ENCODE measurements at regions not wholly inside any gene's neighbourhood (a gene's known extent, or its start where the extent isn't known, plus 50 kb on each side); places are given as distances from the start of the nearest gene placed in this dataset.
A peak's percentile ranks its signal among the peaks of the same experiment; 100 is the strongest.

DNA sequence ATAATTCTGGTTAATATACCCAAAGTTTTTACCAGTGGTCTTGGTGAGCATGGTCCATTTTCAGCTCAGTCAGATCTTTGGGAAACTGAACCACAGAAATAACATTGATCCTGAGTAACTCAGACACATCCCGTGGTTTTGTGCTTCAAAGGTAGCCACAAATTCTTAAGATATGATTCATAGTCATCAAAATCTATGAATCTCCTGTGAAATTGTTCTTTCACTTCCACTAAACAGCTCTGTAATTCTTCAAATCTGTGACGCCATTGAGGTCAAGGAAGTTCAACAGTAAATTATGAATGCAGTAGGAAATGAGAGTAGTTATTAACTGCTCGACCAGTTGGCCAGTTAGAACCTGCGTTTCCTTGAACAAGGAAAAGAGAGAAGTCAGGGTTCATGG lies 147.3 kb downstream of the IRS1 start:
- no peak for DNase-seq

DNA sequence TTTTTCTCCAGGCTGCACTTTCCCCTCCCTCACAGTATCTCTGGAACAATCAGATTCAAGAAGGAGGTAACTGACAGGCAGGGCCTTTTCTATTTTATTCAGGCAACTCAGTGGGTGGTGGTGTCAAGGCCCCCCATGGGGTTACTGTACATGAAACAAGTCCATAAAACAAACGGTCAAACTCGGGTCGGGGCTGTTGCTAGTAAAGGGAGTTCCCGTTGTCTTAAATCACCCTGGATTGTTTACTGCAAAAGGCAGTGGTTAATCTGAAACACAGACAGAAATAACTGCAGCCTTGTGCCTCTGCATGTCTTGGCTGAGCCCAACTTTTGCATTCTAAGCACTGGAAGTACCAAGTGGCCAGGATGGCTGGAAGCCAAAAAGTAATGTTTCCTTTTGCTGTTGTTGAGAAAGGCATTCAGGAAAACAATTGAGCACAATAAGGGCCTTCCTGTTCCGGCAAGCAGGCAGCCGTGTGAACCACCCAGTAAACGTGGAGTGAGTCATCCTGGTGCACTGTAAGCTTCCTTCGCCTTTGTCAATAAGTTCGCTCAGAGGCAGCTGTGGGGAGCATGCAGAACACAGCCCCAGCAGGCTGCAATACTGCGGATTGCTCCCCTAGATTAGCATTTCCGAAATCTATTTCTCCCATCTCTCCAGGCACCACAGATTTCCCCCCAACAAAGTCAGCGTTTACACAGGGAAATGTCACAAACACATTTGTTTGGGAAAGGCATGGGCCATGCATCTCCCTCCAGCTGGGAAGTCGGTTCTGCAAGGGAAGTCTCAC lies 149.6 kb downstream of the IRS1 start:
- DNase-seq: peak; percentile 9

DNA sequence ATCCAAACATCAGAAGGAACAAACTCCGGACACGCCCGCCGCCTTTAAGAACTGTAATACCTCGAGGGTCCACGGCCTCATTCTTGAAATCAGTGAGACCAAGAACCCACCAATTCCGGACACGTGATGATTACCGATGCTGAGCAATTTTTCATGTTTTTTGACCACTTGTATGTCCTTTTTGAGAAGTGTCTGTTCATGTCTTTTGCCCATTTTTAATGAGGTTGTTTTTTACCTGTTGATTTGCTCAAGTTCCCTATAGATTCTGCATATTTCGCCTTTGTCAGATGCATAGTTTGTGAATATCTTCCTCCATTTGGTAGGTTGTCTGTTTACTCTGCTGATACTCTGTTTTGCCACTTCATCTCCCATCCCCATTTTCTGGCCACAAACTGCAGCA lies 150.4 kb downstream of the IRS1 start:
- no peak for DNase-seq

DNA sequence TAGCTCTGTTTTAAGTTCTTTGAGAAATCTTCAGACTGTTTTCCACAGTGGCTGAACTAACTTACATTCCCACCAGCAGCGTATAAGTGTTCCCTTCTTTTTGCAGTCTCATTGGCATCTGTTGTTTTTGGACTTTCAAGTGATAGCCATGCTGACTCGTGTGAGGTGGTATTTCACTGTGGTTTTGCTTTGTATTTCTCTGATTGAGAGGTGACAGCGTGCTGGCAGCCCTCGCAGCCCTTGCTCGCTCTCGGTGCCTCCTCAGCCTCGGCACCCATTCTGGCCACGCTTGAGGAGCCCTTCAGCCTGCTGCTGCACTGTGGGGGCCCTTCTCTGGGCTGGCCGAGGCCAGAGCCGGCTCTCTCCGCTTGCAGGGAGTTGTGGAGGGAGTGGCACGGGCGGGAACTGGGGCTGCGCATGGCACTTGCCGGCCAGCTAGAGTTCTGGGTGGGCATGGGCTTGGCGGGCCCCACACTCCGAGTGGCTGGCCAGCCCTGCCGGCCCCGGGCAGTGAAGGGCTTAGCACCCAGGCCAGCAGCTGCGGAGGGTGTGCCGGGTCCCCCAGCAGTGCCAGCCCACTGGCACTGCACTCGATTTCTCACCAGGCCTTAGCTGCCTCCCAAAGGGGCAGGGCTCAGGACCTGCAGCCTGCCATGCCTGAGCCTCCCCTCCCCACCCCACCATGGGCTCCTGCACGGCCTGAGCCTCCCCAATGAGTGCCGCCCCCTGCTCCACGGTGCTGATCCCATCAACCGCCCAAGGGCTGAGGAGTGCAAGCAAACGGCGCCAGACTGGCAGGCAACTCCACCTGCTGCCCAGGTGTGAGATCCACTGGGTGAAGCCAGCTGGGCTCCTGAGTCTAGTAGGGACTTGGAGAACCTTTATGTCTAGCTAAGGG lies 151.8 kb downstream of the IRS1 start:
- no peak for DNase-seq

DNA sequence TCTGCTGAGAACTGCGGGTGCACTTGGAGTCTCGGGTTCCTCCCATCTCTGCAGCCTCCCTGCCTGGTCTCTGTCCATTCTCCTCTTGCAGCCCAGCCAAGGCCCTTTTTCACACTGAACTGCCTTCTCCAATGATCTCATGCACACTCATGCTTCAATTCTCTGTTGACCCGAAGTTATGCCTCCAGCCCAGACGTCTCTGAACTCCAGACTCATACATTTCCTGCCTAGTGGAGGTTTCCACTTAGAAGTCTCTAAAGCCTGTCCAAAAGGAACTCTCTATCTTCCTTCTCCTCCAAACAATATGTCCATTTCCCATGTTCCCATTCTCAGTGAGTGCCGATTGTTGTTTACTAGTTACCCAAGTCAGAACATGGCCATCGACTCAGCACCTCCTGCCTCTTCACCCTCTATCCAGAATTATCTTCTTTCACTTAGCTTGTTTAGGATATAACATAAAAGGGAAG lies 155.2 kb downstream of the IRS1 start:
- DNase-seq: no peak

DNA sequence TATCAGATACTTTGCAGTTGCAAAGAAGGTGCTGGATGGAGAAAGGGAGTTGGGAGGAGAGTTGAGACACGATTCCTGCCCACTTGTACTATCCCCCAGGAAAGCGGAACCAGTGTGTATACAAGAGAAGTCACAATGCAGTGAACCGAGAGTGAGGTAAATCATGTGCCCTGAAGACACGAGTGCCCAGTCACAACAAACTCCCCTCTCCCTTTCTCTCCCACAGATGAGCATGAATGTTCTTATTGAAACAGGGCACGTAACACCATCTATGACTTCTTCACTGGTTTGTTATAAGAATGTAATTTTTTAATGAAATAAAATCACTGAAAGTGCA lies 155.7 kb downstream of the IRS1 start:
- DNase-seq: no peak

DNA sequence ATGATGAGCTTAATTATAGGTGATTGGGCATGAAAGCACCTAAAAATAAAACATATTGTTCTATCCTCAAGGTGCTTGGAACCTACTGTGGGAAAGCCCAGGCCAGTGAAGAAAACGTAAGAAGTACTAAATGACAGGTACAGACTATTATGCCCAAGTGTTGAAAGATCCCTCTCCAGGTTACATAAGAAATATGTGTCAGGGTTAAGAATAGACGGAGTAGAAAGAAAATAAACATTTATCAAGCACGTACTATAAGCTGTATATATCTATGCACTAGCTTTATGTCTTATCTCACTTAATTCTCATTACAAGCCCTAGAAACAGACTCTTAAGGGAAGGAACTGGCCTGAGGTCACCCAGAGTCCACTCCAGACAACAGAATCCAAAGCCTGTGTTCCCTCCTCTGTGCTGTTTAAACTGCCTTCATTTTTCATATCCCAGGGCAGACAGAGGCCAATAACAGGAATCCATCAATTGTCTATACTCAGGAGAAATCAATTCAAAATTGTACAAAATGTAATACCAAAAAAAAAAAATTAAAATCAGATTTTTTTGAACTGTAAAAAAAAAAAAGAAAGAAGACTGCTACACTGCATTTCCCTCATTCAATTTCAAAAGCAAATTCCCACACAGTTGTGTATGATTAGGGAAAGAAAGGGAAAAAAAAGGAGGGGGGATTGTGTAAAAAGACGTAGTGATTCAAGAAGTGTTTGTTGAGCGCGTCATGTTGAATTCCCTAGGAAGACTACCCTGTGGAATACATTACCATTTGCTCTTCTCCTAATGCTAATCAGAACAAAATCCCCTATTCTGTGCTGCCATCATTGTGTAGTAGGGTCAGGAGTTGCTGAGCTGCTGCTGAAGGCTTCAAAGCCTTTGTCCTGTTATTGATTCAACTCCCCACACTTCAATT lies 156.3 kb downstream of the IRS1 start:
- no peak for DNase-seq

DNA sequence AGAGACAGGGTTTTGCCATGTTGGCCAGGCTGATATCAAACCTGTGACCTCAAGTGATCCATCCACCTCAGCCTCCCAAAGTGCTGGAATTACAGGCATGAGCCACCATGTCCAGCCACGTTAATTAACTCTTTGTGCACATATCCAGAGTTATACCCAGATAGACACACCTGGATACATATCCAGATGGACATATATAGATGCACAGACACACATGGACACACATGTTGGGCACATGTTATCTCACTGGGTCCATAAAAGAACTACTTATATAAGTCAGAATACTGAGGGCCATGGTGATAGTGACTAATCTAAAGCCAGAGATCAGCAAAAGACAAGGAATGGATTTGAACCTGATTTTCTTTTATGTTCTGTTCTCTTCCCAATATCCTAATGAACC lies 158.6 kb downstream of the IRS1 start:
- DNase-seq: no peak

DNA sequence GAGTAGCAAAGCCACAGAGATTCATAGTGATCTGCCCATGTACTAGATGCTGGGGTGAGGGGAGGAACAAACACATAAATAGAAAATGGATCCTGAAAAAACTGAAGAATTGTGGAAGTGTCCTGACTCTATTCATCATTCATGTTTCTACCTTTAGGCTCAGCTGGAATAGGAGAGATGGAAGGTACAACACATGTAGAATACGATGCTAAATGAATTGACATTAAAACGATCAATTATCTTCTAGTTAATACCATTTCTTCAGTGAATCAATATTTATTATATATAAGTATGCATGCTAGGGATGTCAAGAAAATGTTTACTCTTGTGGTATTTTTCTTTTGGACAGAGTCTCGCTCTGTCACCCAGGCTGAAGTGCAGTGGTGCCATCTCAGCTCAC lies 159.1 kb downstream of the IRS1 start:
- DNase-seq: no peak

DNA sequence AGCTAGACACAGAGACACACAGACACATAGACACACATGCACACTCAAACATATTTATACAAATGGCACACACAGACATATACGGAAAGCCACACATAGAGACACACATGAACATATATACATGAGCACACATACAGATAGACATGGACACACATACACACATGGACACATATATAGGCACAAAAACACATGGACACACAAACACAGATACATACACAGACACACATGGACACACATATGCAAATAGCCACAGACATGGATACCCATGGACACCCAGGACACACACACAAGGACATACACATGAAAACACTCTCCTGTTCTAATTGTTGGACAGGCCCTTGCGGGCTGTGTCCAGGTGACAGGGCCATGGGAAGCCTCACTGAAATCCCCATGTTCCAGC lies 160.1 kb downstream of the IRS1 start:
- DNase-seq: no peak

DNA sequence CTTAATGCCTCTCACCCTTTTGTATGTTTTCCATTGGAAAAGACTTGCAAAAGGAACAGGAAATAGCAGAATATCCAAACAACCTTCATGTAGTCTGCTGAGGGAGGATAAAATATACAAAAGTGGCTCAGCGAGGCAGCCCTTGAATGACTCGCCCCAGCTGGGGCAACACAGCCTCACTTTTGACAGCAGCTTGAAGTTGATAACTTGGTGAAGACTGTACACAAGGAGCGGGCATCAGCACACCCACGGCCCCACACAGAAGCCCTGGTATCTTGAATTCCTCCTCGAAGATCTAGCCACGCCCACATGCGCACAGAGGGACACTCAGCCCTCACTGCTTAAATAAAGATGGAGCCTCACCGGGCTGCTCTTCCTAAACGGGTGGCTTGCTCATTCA lies 161.0 kb downstream of the IRS1 start:
- DNase-seq: no peak

DNA sequence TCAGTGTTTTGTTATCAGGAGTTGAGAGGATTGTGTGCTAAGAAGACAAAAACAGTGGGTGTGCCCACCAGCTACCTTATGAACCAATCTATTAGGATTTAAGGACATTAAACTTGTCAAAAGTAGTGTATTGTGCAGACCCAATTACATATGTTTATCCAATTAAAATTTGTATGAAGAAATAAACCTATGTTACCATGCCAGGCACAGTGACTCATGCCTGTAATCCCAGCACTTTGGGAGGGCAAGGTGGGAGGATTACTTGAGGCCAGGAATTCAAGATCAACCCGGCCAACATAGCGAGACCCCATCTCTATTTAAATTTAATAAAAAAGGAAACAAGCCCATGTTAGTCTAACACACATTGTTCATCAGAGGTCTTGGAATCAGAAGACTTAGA lies 162.2 kb downstream of the IRS1 start:
- no peak for DNase-seq

DNA sequence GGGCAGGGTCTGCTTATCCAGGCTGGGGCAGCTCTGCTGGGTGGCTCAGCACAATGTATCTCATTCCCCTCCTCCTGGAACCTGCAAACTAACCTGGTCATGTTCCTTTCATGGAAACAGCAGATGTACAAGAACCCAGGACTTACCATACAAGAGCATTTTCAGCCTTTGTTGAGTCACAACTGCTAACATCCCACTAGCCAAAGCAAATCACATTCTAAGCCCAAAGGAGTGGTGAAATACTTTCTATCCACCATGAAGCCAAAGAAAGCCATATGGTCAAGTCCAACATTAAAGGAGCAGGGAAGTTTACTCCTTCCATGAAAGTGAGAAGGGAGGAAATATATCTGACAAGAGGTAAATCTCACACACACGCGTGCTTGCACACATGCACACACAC lies 163.0 kb downstream of the IRS1 start:
- DNase-seq: no peak

DNA sequence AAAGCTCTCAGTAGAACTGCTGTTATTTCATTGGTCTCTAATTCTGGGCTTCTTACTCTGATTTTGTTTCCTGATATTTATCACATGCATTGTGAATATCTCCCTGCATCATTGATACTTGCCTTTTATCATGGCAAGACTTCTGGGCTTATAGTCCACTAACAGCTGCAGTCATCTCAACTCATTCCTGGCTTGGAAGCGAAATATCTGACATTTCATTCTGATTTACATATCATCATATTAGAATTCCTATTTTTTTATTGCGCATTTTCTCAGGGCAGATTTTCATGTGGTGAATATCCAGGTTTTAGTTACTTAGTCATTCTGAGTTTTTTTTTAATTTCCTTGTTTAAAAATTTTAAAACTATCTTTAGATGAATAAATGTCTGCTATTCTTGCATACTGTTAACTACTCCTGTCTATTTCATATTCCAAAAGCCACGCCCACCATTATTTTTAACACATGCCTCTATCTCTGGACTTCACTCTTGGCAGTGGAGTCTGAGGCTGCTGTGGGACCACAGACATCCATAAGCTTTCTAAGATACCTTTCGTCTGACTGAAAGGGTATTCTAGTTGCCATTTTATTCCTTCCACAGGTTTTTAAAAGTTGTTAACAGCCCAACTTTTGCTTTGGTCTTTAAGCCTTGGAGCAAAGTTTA lies 164.5 kb downstream of the IRS1 start:
- no peak for DNase-seq

DNA sequence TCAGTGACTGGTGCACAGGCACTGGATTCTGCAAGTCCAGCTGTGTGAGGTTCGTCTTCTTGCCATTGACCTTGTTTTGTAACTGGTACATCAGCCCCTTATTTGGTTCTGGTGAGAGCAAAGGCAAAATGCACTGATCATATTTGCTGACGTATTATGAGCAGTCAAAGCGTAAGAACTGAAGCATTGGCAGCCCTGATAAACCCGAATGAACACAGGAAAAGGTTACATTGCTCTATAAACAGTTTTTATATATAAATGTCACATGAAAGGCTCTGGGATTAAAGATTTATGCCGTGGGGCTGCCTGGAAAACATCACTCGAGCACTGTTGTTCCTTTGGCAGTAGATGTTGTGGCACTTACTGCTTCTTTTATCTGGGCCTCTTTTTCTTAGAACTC lies 167.9 kb downstream of the IRS1 start:
- no peak for DNase-seq

DNA sequence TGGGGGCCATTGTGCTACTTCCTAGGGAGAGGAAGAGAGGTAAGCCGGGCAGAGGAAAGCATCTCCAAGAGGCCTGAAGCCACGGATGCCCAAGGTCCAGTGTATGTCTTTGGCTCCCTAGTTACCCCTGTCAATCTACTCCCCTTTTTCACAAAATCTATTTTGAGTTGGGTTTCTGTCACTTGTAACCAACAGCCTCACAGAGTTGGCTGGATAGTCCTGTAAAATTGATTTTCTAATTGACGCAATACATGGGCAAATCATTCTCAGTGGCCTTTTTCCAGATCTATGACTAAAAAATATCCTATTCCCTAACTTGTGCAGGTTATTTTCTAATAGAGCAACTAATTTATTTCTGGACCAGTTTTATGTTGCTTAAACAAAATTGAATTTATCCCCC lies 168.4 kb downstream of the IRS1 start:
- no peak for DNase-seq

DNA sequence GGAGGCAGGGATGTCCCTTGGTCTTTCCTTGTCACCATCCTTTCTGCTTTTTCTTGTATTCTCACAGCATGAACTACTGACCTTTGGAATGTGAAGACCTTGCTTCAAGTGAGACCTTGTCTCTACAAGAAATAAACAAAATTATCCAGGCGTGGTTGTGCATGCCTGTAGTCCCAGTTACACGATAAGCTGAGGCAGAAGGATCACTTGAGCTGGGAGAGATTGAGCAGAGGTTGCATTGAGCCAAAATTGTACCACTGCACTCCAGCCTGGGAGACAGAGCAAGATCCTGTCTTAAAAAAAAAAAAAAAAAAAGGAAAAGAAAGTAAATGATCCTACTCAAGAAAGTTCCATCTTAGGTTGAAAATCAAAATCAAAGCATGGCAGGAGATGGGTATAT lies 173.7 kb downstream of the IRS1 start:
- DNase-seq: no peak

DNA sequence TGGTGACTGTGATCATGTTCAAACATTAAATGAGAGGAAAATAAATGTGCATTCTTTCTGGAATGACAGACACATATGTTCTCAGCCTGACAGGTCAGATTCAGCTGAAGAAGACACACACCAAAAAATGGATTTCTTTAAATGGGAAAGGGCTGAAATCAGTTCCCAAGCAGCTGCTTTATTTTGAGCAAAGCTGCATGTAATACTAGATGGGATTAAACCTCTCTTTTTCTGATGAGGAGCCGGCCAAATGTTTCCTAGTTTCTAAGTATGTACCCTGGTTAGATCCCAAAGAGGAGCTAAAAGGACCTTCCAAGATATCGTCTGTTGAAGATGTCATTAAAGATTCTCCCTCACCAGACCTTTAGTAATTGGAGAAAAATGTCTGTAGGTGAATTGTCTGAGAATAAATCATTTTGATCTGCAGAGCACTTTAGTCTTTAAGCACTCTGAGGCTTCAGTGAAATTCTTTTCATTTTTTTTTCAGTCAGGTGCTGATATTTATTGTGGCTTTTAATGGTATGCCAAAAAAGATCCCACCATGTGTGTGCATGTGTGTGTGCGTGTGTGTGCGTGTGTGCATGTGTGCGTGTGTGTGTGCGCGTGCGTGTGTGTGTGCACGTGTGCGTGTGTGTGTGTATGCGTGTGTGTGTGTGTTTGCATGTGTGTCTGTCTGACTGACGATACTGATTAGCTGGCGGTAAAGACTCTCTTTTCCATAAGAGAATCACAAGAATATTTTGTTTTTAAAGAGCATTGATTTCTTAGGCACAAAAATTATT lies 175.8 kb downstream of the IRS1 start:
- DNase-seq: no peak

DNA sequence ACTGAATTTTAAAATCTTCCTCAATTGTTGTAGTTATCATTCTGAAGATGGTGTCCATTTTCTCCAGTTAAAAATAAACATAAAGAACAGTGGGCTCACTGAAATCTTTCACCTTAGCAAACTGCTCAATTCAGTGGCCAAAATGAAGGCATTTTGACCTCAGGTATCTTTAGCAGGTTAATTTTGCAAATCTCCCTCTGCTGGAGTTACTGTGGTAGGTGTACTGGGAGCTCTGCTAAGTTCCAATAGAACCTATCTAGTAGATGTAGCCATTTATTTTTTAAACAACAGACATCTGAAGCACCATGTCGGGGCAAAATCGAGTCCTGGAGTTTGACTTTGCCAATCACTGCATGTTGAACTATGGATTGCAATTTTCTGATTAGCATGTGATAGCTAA lies 177.1 kb downstream of the IRS1 start:
- no peak for DNase-seq

DNA sequence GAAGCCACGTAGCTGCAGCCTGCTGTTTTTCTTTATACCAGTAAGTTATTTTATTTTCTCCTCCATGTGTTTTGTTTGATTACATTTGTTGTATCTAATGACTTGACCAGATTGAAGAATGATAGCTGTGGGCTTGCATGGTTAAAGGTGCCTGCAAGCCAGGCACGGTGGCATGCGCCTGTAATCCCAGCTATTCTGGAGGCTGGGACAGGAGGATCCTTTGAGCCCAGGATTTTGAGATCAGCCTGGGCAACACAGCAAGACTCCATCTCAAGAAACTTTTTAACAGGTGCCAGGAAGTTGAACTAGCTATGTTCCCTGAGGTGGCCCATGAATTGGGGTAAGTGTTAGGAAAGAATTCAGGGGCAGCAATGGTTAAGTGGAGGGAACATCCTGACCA lies 179.4 kb downstream of the IRS1 start:
- no peak for DNase-seq

DNA sequence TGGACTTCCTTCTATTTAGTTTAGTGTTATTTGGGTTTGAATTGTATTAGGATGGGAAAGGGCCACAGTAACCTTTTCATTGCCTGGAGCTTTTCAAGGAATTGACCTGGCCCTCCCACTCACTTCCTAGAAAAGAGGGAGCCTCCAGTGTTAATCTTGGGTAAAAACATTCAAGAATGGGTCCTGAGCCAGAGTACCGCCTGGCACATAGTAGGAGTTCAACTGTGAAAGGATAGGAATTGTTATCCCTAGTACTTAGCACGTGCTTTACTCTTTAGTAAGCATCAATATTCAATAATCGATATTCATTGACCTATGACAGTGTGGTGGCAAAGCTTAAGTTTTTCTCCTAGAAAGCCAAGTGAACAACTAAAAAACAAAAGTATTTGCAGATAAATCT lies 179.9 kb downstream of the IRS1 start:
- DNase-seq: no peak

All from activated T-cell treated with anti-CD3 and anti-CD28 coated beads for 4 hours (primary cell).